Stimulated activated CD4-positive, alpha-beta T cell treated with anti-CD3 and anti-CD28 coated beads, Interleukin-15, amount 100 ng/mL, for 24 hours (primary cell): ENCODE measurements at regions not wholly inside any gene's neighbourhood (a gene's known extent, or its start where the extent isn't known, plus 50 kb on each side); places are given as distances from the start of the nearest gene placed in this dataset.
A peak's percentile ranks its signal among the peaks of the same experiment; 100 is the strongest.

ENCODE experiments used
- DNase-seq: peaks from one replicate; pipeline ENCODE4 v3.0.0-alpha.2; 2020

GRCh38 chr17:77593081-77593480 lies 365.4 kb upstream of the TNRC6C start:
- no peak for DNase-seq

GRCh38 chr17:77594416-77595209 lies 363.9 kb upstream of the TNRC6C start:
- DNase-seq, result peak; percentile 13

GRCh38 chr17:77596491-77597417 lies 361.7 kb upstream of the TNRC6C start:
- no peak for DNase-seq

- DNase-seq, result no peak
These were observed 360.9 kb upstream of the TNRC6C start for GRCh38 chr17:77597418-77598240.

DNA sequence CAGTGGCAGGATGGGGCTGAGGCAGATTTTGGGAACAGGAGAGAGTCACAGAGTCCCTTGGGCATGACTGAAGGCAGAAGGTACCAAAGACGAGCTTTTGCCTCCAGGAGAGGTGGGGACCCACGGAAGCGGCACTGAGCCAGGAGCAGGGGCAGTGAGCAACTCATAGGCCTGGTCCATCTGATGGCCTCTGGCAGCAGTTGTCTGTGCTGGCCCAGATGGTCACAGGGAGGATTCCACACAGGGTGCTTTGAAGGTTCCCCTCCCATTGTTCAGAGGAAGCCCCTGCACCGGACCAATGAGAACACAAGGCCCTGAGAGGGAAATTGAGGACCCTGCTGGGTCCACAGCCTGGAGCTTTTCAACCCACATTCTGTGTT lies 360.3 kb upstream of the TNRC6C start:
- no peak for DNase-seq

GRCh38 chr17:77599699-77600098 lies 358.8 kb upstream of the TNRC6C start:
- DNase-seq, result no peak

- no peak for DNase-seq
These were observed 358.2 kb upstream of the TNRC6C start for GRCh38 chr17:77600346-77600745.

DNA sequence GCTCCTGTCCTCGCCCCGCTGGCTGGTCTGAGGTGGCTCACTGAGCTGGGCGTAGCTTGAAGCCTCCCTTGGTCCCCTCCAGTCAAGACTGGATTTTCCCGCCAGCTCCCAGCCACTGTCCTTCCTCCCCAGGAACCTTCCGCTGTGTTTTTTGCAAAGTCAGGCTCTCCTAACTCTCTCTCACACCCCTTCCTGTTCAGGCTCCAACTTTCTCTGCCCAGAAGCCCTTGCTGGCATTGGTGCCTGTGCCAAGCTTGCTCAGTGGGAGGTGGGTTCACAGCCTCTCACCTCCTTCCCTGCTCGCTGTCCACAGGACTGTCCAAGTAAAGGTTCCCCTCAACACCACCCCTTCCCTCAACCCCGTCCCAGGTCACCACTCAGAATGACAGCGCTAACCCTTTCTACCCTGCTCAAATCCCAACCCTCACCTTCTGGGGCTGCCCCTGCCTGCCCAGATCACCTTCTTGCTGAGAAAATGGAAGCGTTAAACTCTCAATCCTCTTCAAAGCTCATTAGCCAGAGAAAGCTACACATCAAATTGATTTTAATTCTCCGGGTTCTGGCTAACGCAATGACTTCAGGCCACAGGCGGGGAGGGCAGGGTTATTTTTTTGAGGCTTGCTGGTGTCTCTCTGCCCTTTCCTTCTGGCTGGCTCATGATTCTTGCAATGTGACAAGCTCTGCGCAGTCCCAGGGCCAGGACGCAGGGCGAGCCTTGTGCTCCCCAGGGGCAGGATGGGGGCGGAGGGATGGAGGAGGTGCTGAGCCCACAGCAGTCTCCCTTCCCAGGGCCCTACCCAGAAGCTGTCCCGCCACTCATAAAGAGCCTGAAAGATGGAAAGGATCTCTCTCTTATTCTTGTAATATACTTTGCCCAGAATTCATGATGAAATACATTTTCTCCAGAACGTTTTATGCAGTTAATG lies 357.2 kb upstream of the TNRC6C start:
- no peak for DNase-seq

GRCh38 chr17:77602062-77602746 lies 356.3 kb upstream of the TNRC6C start:
- DNase-seq, result no peak

DNA sequence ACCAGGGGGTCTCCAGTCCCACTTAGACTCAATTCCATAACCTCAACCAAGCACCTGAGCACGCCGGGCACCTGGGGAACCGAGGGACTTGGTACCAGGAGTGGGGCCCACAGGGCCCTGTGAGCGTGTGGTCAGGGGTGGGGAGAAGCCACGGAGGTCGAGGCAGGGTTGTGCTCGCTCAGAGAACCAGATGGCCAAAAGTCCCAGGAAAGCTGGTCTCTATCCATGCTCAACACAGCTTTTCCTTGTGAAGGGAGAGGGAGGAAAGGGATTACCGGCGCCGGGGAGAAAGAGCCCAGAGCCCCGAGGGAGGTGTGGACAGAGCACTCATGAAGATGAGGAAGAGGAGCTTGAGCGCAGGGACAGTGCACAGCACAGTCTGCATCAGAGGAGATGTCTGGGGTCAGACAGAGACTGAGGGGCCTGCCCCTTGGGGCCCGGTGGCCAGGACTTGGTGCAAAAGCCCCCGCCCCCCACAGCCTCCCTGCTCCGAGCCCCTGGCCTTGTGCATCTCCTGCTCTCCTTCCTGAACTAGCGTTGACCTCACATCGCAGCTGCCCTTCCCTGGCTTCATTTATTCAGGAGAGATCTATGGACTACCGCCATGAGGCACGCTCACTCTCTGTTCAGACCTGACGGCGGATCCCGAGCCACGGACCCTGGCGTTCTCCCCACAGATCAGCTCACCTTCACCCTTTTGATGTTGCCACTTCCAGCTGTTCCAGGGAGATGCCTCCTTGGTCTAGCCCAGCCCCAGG lies 355.4 kb upstream of the TNRC6C start:
- DNase-seq, result no peak

- no peak for DNase-seq
These were observed 354.1 kb upstream of the TNRC6C start for GRCh38 chr17:77604301-77604972.

DNA sequence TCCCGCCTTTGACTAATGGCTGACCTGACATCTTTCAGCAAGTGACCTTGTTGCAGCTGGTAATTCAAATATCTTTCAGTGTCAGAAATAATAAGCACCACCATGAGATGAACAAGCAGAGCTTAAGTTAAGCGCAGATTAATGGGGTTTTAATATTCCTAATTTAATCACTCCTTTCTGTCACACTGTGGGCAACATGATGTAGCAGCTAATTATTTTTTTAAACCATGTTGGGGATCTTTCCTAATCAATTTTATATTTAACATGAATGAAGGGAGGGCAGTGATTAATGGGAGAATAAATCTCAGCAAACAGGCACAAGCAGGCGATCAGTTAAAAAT lies 353.6 kb upstream of the TNRC6C start:
- no peak for DNase-seq

DNA sequence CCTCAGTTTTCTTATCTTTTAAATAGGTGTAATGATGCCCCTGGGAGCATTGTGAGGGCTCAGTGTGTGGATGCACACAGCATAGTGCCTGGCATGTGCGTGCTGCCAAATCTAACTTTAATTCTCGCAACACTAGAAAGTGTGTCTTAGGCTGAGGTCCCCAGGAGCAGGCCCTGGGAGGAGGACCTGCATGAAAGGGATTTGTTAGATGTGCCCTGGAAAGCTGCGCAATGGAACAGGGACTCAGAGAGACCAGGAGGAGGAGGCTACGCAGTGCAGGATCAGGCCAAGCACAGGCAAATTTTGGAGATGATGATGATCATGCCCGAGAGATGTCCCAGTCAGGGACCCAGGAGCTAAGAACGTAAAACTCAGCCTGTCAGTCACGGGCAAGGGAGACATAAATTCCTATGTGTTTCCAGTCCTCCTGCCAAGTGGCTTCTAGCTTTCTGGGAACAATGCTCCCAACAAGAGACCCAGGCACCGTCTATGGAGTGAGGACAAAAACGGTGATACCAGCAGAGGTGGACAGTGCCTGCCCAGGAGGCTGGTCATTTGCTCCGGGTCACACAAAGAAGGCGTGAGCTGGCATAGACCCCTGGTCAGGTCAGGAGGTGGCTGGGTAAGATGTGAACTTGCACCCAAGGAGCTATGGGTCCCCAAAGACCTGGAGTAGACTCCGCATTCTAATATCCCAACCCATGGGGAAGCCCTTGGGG lies 352.2 kb upstream of the TNRC6C start:
- DNase-seq, result no peak

DNA sequence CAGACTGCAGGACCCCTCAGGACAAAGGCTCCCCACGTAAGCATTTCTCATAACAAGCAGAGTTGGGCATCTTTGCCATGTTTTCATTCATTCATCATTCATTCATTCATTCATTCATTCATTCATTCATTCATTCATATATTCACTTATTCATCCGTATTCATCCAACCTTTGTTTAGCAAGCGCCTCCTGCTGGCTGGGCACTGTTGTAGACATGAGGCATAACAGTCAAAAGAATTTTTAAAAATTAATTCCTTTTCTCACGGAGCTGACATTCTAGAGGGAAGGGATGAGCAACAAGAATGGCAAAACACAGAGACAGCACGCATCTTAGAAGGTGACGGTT lies 351.7 kb upstream of the TNRC6C start:
- DNase-seq, result no peak

GRCh38 chr17:77607606-77608005 lies 350.9 kb upstream of the TNRC6C start:
- no peak for DNase-seq

- DNase-seq, result no peak
These were observed 350.1 kb upstream of the TNRC6C start for GRCh38 chr17:77608431-77608830.

GRCh38 chr17:77609553-77610517 lies 348.7 kb upstream of the TNRC6C start:
- DNase-seq, result peak; percentile 71

GRCh38 chr17:77610518-77610893 lies 348.0 kb upstream of the TNRC6C start:
- peak; percentile 16 for DNase-seq
